ENCODE measurements at regions not wholly inside any gene's neighbourhood (a gene's known extent, or its start where the extent isn't known, plus 50 kb on each side); places are given as distances from the start of the nearest gene placed in this dataset.
"Not testable (repeated sequence)": the region's sequence is repeated elsewhere in the genome, so short reads cannot be mapped to it uniquely, and the experiment has no call there.

- Histone ChIP-seq H3K4me2 (no peak overlapping the region), H3K27me3 (no peaks in the 10 kb centered on the region), H3K4me3 (no peak overlapping the region), H3K27ac (no peak overlapping the region), H3K36me3 (no peaks in the 10 kb centered on the region), H3K9me3 (peaks cover 5% of the 10 kb centered on the region), H4K20me1 (no peaks in the 10 kb centered on the region), H3K9ac (no peak overlapping the region), H3K4me1 (no peaks in the 10 kb centered on the region)
- TF ChIP-seq Cebpa-rat (IDR thresholded peaks at IDR 0.05) = no peak
Observed at GRCh38 chr2:129035992-129036391, 717.3 kb upstream of the HS6ST1 start.

- H3K27ac ChIP-seq, H4K20me1 ChIP-seq, H3K36me3 ChIP-seq, H3K4me1 ChIP-seq, H3K9ac ChIP-seq, H3K4me3 ChIP-seq, H3K4me2 ChIP-seq, H3K27me3 ChIP-seq: not testable (repeated sequence)
- peaks cover 28% of the 10 kb centered on the region for H3K9me3 ChIP-seq
Observed at GRCh38 chr2:129043677-129044076, 725.0 kb upstream of the HS6ST1 start.

- not testable (repeated sequence) for H3K27me3 ChIP-seq, H3K9ac ChIP-seq, H3K4me2 ChIP-seq, H3K36me3 ChIP-seq, H3K27ac ChIP-seq, H3K4me3 ChIP-seq, H3K4me1 ChIP-seq, H4K20me1 ChIP-seq
- H3K9me3 ChIP-seq = peaks cover 39% of the 10 kb centered on the region
Observed at GRCh38 chr2:129046475-129046874, 727.8 kb upstream of the HS6ST1 start.

- H4K20me1 ChIP-seq = no peaks in the 10 kb centered on the region
- H3K9ac ChIP-seq = no peak overlapping the region
- peaks cover 11% of the 10 kb centered on the region; the same call in 1 of the 2 replicates for H3K9me3 ChIP-seq
- peaks cover 25% of the 10 kb centered on the region for H3K4me1 ChIP-seq
- no peaks in the 10 kb centered on the region for H3K27me3 ChIP-seq
- H3K27ac ChIP-seq = no peak overlapping the region
- H3K4me2 ChIP-seq = peak overlapping the region; percentile 33
- no peak for TF ChIP-seq Cebpa-rat (IDR thresholded peaks at IDR 0.05)
- H3K4me3 ChIP-seq = no peak overlapping the region
- no peaks in the 10 kb centered on the region for H3K36me3 ChIP-seq
Observed at GRCh38 chr2:129050101-129050500, 731.4 kb upstream of the HS6ST1 start.

- no peak for TF ChIP-seq Cebpa-rat (IDR thresholded peaks at IDR 0.05)
- Histone ChIP-seq H3K9ac (no peak overlapping the region), H3K27me3 (no peaks in the 10 kb centered on the region), H3K9me3 (peaks cover 4% of the 10 kb centered on the region; the same call in 1 of the 2 replicates), H3K27ac (peak overlapping the region; percentile 20; the same call in 1 of the 2 replicates), H4K20me1 (no peaks in the 10 kb centered on the region), H3K36me3 (no peaks in the 10 kb centered on the region), H3K4me2 (peak overlapping the region; percentile 74), H3K4me3 (no peak overlapping the region), H3K4me1 (peaks cover 47% of the 10 kb centered on the region)
Observed at GRCh38 chr2:129055242-129055641, 736.6 kb upstream of the HS6ST1 start.

- no peak for TF ChIP-seq Cebpa-rat (IDR thresholded peaks at IDR 0.05)
- Histone ChIP-seq H3K27ac (peak overlapping the region; percentile 65), H3K9me3 (no peaks in the 10 kb centered on the region), H3K4me1 (peaks cover 44% of the 10 kb centered on the region), H3K27me3 (no peaks in the 10 kb centered on the region), H3K4me2 (peak overlapping the region; percentile 74), H3K36me3 (no peaks in the 10 kb centered on the region), H3K9ac (no peak overlapping the region), H4K20me1 (no peaks in the 10 kb centered on the region), H3K4me3 (no peak overlapping the region)
Observed at GRCh38 chr2:129055824-129056223, 737.2 kb upstream of the HS6ST1 start.

GRCh38 chr2:129056309-129056958, 737.8 kb upstream of the HS6ST1 start:
- no peaks in the 10 kb centered on the region for H3K27me3 ChIP-seq
- H3K4me1 ChIP-seq = peaks cover 44% of the 10 kb centered on the region
- no peaks in the 10 kb centered on the region for H3K9me3 ChIP-seq
- peak overlapping the region; percentile 74 for H3K4me2 ChIP-seq
- H3K36me3 ChIP-seq = no peaks in the 10 kb centered on the region
- 0 out of 2 replicates have a peak overlapping the region, but pooled peaks have one; percentile 3 for H3K9ac ChIP-seq
- no peak overlapping the region for H3K4me3 ChIP-seq
- H4K20me1 ChIP-seq = no peaks in the 10 kb centered on the region
- peak overlapping the region; percentile 65 for H3K27ac ChIP-seq
- TF ChIP-seq Cebpa-rat (IDR thresholded peaks at IDR 0.05) = no peak

GRCh38 chr2:129056959-129057317, 738.3 kb upstream of the HS6ST1 start:
- H3K4me1 ChIP-seq = peaks cover 44% of the 10 kb centered on the region
- H3K27me3 ChIP-seq = no peaks in the 10 kb centered on the region
- no peaks in the 10 kb centered on the region for H4K20me1 ChIP-seq
- H3K27ac ChIP-seq = peak overlapping the region; percentile 65
- no peaks in the 10 kb centered on the region for H3K36me3 ChIP-seq
- H3K9ac ChIP-seq = 0 out of 2 replicates have a peak overlapping the region, but pooled peaks have one; percentile 3
- H3K9me3 ChIP-seq = no peaks in the 10 kb centered on the region
- TF ChIP-seq Cebpa-rat (IDR thresholded peaks at IDR 0.05) = no peak
- H3K4me2 ChIP-seq = peak overlapping the region; percentile 74
- H3K4me3 ChIP-seq = no peak overlapping the region

GRCh38 chr2:129058981-129059380, 740.3 kb upstream of the HS6ST1 start:
- no peaks in the 10 kb centered on the region for H4K20me1 ChIP-seq
- peaks cover 35% of the 10 kb centered on the region for H3K4me1 ChIP-seq
- H3K27ac ChIP-seq = no peak overlapping the region
- H3K9ac ChIP-seq = no peak overlapping the region
- no peak overlapping the region for H3K4me2 ChIP-seq
- no peaks in the 10 kb centered on the region for H3K9me3 ChIP-seq
- no peak for TF ChIP-seq Cebpa-rat (IDR thresholded peaks at IDR 0.05)
- no peak overlapping the region for H3K4me3 ChIP-seq
- no peaks in the 10 kb centered on the region for H3K27me3 ChIP-seq
- H3K36me3 ChIP-seq = no peaks in the 10 kb centered on the region

- H4K20me1 ChIP-seq = no peaks in the 10 kb centered on the region
- no peak for TF ChIP-seq Cebpa-rat (IDR thresholded peaks at IDR 0.05)
- H3K4me3 ChIP-seq = no peak overlapping the region
- peaks cover 30% of the 10 kb centered on the region for H3K4me1 ChIP-seq
- H3K9me3 ChIP-seq = no peaks in the 10 kb centered on the region
- no peak overlapping the region for H3K4me2 ChIP-seq
- H3K27ac ChIP-seq = no peak overlapping the region
- no peaks in the 10 kb centered on the region for H3K27me3 ChIP-seq
- H3K9ac ChIP-seq = no peak overlapping the region
- no peaks in the 10 kb centered on the region for H3K36me3 ChIP-seq
Observed at GRCh38 chr2:129059476-129059875, 740.8 kb upstream of the HS6ST1 start.

All from BLaER1 (cell line).